ENCODE measurements at regions not wholly inside any gene's neighbourhood (a gene's known extent, or its start where the extent isn't known, plus 50 kb on each side); places are given as distances from the start of the nearest gene placed in this dataset.

GRCh38 chr15:94177112-94177511 lies 54.2 kb upstream of the MCTP2 start:
- in situ Hi-C loops (cut with MboI), result no loop called here
- no peak overlapping the region for H3K4me3 ChIP-seq
- no peak overlapping the region for H2AFZ ChIP-seq
- H3K9me3 ChIP-seq (ENCODE audit: low read depth), result no peaks in the 10 kb centered on the region
- H3F3A ChIP-seq (ENCODE audit: insufficient read depth), result no peaks in the 10 kb centered on the region
- no peaks in the 10 kb centered on the region for H3K4me1 ChIP-seq (ENCODE audit: insufficient read depth)
- DNase-seq, result peak; percentile 18
- no peak overlapping the region for H3K4me2 ChIP-seq (ENCODE audit: unreplicated experiment)
- WGBS, 2 experiments (ENCODE audit: low coverage in 1 of 2, low lambda C conversion rate in 2 of 2, missing lambda C conversion rate in 2 of 2), result 47 to 58% methylated on average over 4 of the region's 4 CpGs
- H3K36me3 ChIP-seq (ENCODE audit: low read depth), result no peaks in the 10 kb centered on the region
- H3K27ac ChIP-seq, result no peak overlapping the region
- no peak for TF ChIP-seq EZH2phosphoT487 (IDR thresholded peaks at IDR 0.05; ENCODE audit: insufficient read depth, low read depth)
- H3K9me2 ChIP-seq (ENCODE audit: insufficient read depth), result no peaks in the 10 kb centered on the region
- no peak overlapping the region for H3K9ac ChIP-seq
- H3K79me2 ChIP-seq (ENCODE audit: insufficient read depth), result no peaks in the 10 kb centered on the region
- no peaks in the 10 kb centered on the region for H4K20me1 ChIP-seq (ENCODE audit: insufficient read depth)
- peaks cover 4% of the 10 kb centered on the region; the same call in 1 of the 2 replicates for H3K27me3 ChIP-seq (replicated peaks; ENCODE audit: insufficient read depth)

DNA sequence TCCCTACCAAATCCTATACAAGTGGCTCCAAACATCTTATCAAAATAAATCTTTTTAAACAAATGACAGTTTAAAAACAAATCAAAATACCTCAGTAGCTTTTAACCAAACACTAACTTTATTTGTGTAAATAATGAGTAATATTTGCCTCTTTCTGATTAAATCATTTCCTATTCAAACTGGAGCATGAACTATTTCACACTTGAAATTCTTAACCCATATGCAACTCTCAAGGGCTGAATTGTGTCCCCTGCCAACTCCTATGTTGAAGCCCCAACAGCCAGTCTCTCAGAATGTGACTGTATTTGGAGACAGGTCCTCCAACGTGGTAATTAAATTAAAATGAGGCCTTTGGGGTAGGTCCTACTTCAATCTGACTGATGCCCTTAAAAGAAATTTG lies 55.9 kb upstream of the MCTP2 start:
- 50 to 74% methylated on average over 1 of the region's 1 CpG for WGBS, 2 experiments (ENCODE audit: low coverage in 1 of 2, low lambda C conversion rate in 2 of 2, missing lambda C conversion rate in 2 of 2)
- no peak for TF ChIP-seq EZH2phosphoT487 (IDR thresholded peaks at IDR 0.05; ENCODE audit: insufficient read depth, low read depth)
- no peak for TF ChIP-seq EZH2 (IDR thresholded peaks at IDR 0.05; ENCODE audit: insufficient read depth, poor library complexity, severe bottlenecking)
- DNase-seq, result no peak
- Histone ChIP-seq H3K79me2 (ENCODE audit: insufficient read depth) (no peaks in the 10 kb centered on the region), H3K36me3 (ENCODE audit: low read depth) (no peaks in the 10 kb centered on the region), H3F3A (ENCODE audit: insufficient read depth) (no peaks in the 10 kb centered on the region), H3K27ac (no peak overlapping the region), H3K9me3 (ENCODE audit: low read depth) (no peaks in the 10 kb centered on the region), H3K4me3 (no peak overlapping the region), H2AFZ (no peak overlapping the region), H3K27me3 (replicated peaks; ENCODE audit: insufficient read depth) (peaks cover 4% of the 10 kb centered on the region), H3K9me2 (ENCODE audit: insufficient read depth) (no peaks in the 10 kb centered on the region), H3K4me1 (ENCODE audit: insufficient read depth) (no peaks in the 10 kb centered on the region), H3K9ac (no peak overlapping the region), H4K20me1 (ENCODE audit: insufficient read depth) (no peaks in the 10 kb centered on the region), H3K4me2 (ENCODE audit: unreplicated experiment) (no peak overlapping the region)
- in situ Hi-C loops (cut with MboI), result no loop called here

- H3K4me3 ChIP-seq, result no peak overlapping the region
- no peaks in the 10 kb centered on the region for H3F3A ChIP-seq (ENCODE audit: insufficient read depth)
- peak; percentile 69 for DNase-seq
- no peak overlapping the region for H3K9ac ChIP-seq
- H4K20me1 ChIP-seq (ENCODE audit: insufficient read depth), result no peaks in the 10 kb centered on the region
- H3K27ac ChIP-seq, result no peak overlapping the region
- H3K27me3 ChIP-seq (replicated peaks; ENCODE audit: insufficient read depth), result no peaks in the 10 kb centered on the region; the same call in none of the 2 replicates
- no peaks in the 10 kb centered on the region for H3K4me1 ChIP-seq (ENCODE audit: insufficient read depth)
- in situ Hi-C loops (cut with MboI), result no loop called here
- H3K79me2 ChIP-seq (ENCODE audit: insufficient read depth), result no peaks in the 10 kb centered on the region
- no peak overlapping the region for H2AFZ ChIP-seq
- H3K36me3 ChIP-seq (ENCODE audit: low read depth), result no peaks in the 10 kb centered on the region
- no peaks in the 10 kb centered on the region for H3K9me2 ChIP-seq (ENCODE audit: insufficient read depth)
- no peaks in the 10 kb centered on the region for H3K9me3 ChIP-seq (ENCODE audit: low read depth)
- H3K4me2 ChIP-seq (ENCODE audit: unreplicated experiment), result no peak overlapping the region
- TF ChIP-seq EZH2phosphoT487 (IDR thresholded peaks at IDR 0.05; ENCODE audit: insufficient read depth, low read depth) (0 out of 2 replicates have a peak, but pooled peaks have one; percentile 63), EZH2 (IDR thresholded peaks at IDR 0.05; ENCODE audit: insufficient read depth, poor library complexity, severe bottlenecking) (no peak)
Measured at GRCh38 chr15:94174399-94174802, 57.0 kb upstream of the MCTP2 start.

DNA sequence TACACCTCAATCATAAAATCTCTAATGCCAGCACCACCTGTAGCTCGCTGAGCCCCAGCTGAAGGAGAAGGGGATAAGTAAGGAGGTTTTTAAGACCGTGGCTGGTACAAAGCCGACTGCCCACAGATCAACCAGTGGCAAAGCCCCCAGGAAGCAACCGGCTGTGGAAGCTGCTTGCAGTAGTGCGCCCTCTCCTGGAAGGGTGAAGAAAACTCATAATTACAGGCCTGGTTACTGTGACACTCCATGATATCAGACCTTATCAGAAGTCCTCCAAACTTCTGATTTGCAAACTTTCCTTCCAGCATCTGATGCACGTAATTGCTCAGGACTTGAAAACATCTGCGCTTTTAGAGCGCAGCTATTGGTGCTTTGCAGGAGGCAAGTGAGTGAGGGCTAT lies 63.1 kb upstream of the MCTP2 start:
- H3K4me1 ChIP-seq (ENCODE audit: insufficient read depth), result no peaks in the 10 kb centered on the region
- no peak overlapping the region for H3K9ac ChIP-seq
- H3K27ac ChIP-seq, result no peak overlapping the region
- H3K4me3 ChIP-seq, result no peak overlapping the region
- H3K36me3 ChIP-seq (ENCODE audit: low read depth), result no peaks in the 10 kb centered on the region
- TF ChIP-seq EZH2 (IDR thresholded peaks at IDR 0.05; ENCODE audit: insufficient read depth, poor library complexity, severe bottlenecking) (no peak), EZH2phosphoT487 (IDR thresholded peaks at IDR 0.05; ENCODE audit: insufficient read depth, low read depth) (no peak)
- 67 to 78% methylated on average over 8 of the region's 8 CpGs for WGBS, 2 experiments (ENCODE audit: low coverage in 1 of 2, low lambda C conversion rate in 2 of 2, missing lambda C conversion rate in 2 of 2)
- H3K9me2 ChIP-seq (ENCODE audit: insufficient read depth), result no peaks in the 10 kb centered on the region
- H3K27me3 ChIP-seq (replicated peaks; ENCODE audit: insufficient read depth), result no peaks in the 10 kb centered on the region; the same call in none of the 2 replicates
- H3K9me3 ChIP-seq (ENCODE audit: low read depth), result no peaks in the 10 kb centered on the region
- H3K79me2 ChIP-seq (ENCODE audit: insufficient read depth), result no peaks in the 10 kb centered on the region
- peak; percentile 10 for DNase-seq
- H3K4me2 ChIP-seq (ENCODE audit: unreplicated experiment), result no peak overlapping the region
- H4K20me1 ChIP-seq (ENCODE audit: insufficient read depth), result no peaks in the 10 kb centered on the region
- H2AFZ ChIP-seq, result no peak overlapping the region
- H3F3A ChIP-seq (ENCODE audit: insufficient read depth), result no peaks in the 10 kb centered on the region
- in situ Hi-C loops (cut with MboI), result loop anchor here (10.0 kb wide), 1 partner anchor 147 kb away; no protein-coding TSS in a partner anchor

DNA sequence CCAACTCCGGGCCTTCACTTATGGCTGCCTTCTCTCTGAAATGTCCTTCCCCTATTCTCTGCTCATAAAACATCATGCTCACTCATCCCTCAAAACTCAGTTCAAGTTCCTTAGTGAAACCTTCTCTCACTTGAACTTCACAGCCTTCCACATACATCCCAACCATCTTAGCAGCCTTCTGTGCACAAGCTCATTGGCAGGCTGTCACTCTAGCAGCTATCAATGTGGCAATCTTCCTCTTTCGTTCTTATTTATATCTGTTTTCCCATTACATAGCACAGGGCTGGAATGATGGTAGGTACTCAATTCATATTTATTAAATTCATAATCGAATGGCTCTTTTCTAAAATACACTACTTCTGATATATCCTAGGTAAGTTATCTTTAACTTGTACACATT lies 66.4 kb upstream of the MCTP2 start:
- DNase-seq, result no peak
- Histone ChIP-seq H3K4me1 (ENCODE audit: insufficient read depth) (no peaks in the 10 kb centered on the region), H4K20me1 (ENCODE audit: insufficient read depth) (no peaks in the 10 kb centered on the region), H3K27me3 (replicated peaks; ENCODE audit: insufficient read depth) (no peaks in the 10 kb centered on the region; the same call in 1 of the 2 replicates), H3K9me3 (ENCODE audit: low read depth) (no peaks in the 10 kb centered on the region), H3K79me2 (ENCODE audit: insufficient read depth) (no peaks in the 10 kb centered on the region), H3K4me2 (ENCODE audit: unreplicated experiment) (no peak overlapping the region), H3F3A (ENCODE audit: insufficient read depth) (no peaks in the 10 kb centered on the region), H3K9me2 (ENCODE audit: insufficient read depth) (no peaks in the 10 kb centered on the region), H3K9ac (no peak overlapping the region), H2AFZ (no peak overlapping the region), H3K36me3 (ENCODE audit: low read depth) (no peaks in the 10 kb centered on the region), H3K27ac (no peak overlapping the region), H3K4me3 (no peak overlapping the region)
- in situ Hi-C loops (cut with MboI), result loop anchor here (10.0 kb wide), 1 partner anchor 150 kb away; no protein-coding TSS in a partner anchor
- TF ChIP-seq EZH2 (IDR thresholded peaks at IDR 0.05; ENCODE audit: insufficient read depth, poor library complexity, severe bottlenecking), result no peak
- no peak for TF ChIP-seq EZH2phosphoT487 (IDR thresholded peaks at IDR 0.05; ENCODE audit: insufficient read depth, low read depth)
- WGBS, 2 experiments (ENCODE audit: low coverage in 1 of 2, low lambda C conversion rate in 2 of 2, missing lambda C conversion rate in 2 of 2), result 73 to 81% methylated on average over 3 of the region's 3 CpGs
